Hepatocyte (in vitro differentiated cells): ENCODE measurements at regions not wholly inside any gene's neighbourhood (a gene's known extent, or its start where the extent isn't known, plus 50 kb on each side); places are given as distances from the start of the nearest gene placed in this dataset.

Experiments
- DNase-seq: peaks from one replicate; pipeline ENCODE4 v3.0.0-alpha.2; 2016; ENCODE audit warnings: low spot score
- H2AFZ ChIP-seq: fragments of 200-600 bp; sonication (generic); 2 replicates; pipeline ENCODE4 v1.6.0; 2016; ENCODE audit warnings: antibody characterized with exemption, mild to moderate bottlenecking
- H3K27ac ChIP-seq: fragments of 200-600 bp; sonication (generic); 2 replicates; pipeline ENCODE4 v1.5.1; 2016; ENCODE audit warnings: mild to moderate bottlenecking
- H3K27me3 ChIP-seq: fragments of 200-600 bp; sonication (generic); 2 replicates; pipeline ENCODE4 v1.6.1; 2016
- H3K36me3 ChIP-seq: fragments of 200-600 bp; sonication (generic); replicated peaks from 2 replicates; pipeline ENCODE4 v1.5.1; 2016; ENCODE audit warnings: low read depth; ENCODE audit not compliant: insufficient read depth
- H3K4me1 ChIP-seq: fragments of 200-600 bp; sonication (generic); 2 replicates; pipeline ENCODE4 v1.5.1; 2016; ENCODE audit warnings: mild to moderate bottlenecking, moderate library complexity; ENCODE audit not compliant: insufficient read depth
- H3K4me2 ChIP-seq: fragments of 200-600 bp; sonication (generic); 2 replicates; pipeline ENCODE4 v1.6.0; 2016
- H3K4me3 ChIP-seq: fragments of 200-600 bp; sonication (generic); 2 replicates; pipeline ENCODE4 v1.5.1; 2016; ENCODE audit warnings: mild to moderate bottlenecking
- H3K79me2 ChIP-seq: fragments of 200-600 bp; sonication (generic); 2 replicates; pipeline ENCODE4 v1.6.0; 2017; ENCODE audit warnings: mild to moderate bottlenecking
- H3K9me2 ChIP-seq: fragments of 200-600 bp; sonication (generic); replicated peaks from 2 replicates; pipeline ENCODE4 v1.6.0; 2017; ENCODE audit warnings: mild to moderate bottlenecking; ENCODE audit not compliant: insufficient read depth
- H3K9me3 ChIP-seq: fragments of 200-600 bp; sonication (generic); 2 replicates; pipeline ENCODE4 v1.5.1; 2016; ENCODE audit warnings: low read depth, mild to moderate bottlenecking
- H4K20me1 ChIP-seq: fragments of 200-600 bp; sonication (generic); 2 replicates; pipeline ENCODE4 v1.6.0; 2016; ENCODE audit warnings: mild to moderate bottlenecking; ENCODE audit not compliant: insufficient read depth, poor library complexity, severe bottlenecking
- EZH2 ChIP-seq: fragments of 200-600 bp; sonication (generic); IDR thresholded peaks from 2 replicates; pipeline ENCODE4 v1.6.1; 2016; ENCODE audit warnings: antibody characterized with exemption, mild to moderate bottlenecking, borderline replicate concordance
- EZH2phosphoT487 ChIP-seq: fragments of 200-600 bp; sonication (generic); IDR thresholded peaks from one replicate; pipeline ENCODE4 v1.6.1; 2018; ENCODE audit warnings: antibody characterized with exemption, mild to moderate bottlenecking, low read depth, moderate library complexity; ENCODE audit not compliant: unreplicated experiment, severe bottlenecking
- WGBS: methylation state at CpG from one replicate; pipeline ENCODE4 v1.1.6; 2016; ENCODE audit warnings: low lambda C conversion rate; ENCODE audit errors: missing lambda C conversion rate; 5-methylcytosine and 5-hydroxymethylcytosine counted together
- TF ChIP-seq, protein P1 (sequence below): fragments of 200-600 bp; sonication (generic); IDR thresholded peaks from 2 replicates; pipeline ENCODE4 v1.5.1; 2016; ENCODE audit warnings: antibody characterized with exemption, mild to moderate bottlenecking; ENCODE audit not compliant: poor library complexity

DNA sequence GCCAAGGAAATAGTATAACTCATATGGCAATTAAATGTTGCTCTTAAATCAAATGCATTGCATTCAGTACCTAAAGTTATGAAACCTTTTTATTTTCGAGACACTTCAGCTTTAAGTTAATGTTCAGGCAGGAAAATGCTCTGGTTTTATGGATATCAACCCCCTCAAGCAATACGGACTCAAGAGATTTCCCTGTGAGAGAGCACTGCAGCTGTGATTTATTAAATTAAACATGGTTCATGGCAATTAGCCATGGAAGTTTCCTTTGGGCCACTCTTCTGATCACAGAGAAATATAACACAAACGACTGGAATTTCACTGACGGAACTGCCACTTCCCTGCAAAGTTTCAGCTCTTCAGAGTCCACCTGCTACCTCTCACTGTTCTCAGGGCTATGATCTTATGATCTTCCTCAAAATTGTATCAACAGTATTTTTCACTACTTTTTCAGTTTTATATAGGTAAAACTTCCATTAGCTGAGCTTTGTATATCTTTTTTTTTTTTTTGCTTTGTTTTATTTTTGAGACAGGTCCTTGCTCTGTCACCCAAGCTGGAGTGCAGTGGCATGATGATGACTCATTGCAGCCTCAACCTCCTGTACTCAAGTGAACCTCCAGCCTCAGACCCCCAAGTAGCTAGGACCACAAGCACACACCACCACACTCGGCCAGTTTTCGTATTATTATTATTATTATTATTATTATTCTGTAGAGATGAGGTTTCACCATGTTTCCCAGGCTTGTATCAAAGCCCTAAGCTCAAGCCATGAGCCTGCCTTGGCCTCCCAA, 923.1 kb upstream of the TMPRSS15 start:
- no peak for DNase-seq
- 75% methylated on average over 6 of the region's 6 CpGs for WGBS
- TF ChIP-seq EZH2phosphoT487 (no peak), EZH2 (no peak)
- TF ChIP-seq, protein P1, sequence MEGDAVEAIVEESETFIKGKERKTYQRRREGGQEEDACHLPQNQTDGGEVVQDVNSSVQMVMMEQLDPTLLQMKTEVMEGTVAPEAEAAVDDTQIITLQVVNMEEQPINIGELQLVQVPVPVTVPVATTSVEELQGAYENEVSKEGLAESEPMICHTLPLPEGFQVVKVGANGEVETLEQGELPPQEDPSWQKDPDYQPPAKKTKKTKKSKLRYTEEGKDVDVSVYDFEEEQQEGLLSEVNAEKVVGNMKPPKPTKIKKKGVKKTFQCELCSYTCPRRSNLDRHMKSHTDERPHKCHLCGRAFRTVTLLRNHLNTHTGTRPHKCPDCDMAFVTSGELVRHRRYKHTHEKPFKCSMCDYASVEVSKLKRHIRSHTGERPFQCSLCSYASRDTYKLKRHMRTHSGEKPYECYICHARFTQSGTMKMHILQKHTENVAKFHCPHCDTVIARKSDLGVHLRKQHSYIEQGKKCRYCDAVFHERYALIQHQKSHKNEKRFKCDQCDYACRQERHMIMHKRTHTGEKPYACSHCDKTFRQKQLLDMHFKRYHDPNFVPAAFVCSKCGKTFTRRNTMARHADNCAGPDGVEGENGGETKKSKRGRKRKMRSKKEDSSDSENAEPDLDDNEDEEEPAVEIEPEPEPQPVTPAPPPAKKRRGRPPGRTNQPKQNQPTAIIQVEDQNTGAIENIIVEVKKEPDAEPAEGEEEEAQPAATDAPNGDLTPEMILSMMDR: no peak
- H3K79me2 ChIP-seq: no peaks in the 10 kb centered on the region
- H3K4me2 ChIP-seq: no peak overlapping the region
- no peak overlapping the region for H3K27ac ChIP-seq
- peaks cover 3% of the 10 kb centered on the region for H3K9me3 ChIP-seq
- H3K27me3 ChIP-seq: no peaks in the 10 kb centered on the region
- no peak overlapping the region for H2AFZ ChIP-seq
- no peaks in the 10 kb centered on the region for H3K4me1 ChIP-seq
- H3K4me3 ChIP-seq: no peak overlapping the region
- H4K20me1 ChIP-seq: no peaks in the 10 kb centered on the region
- no peaks in the 10 kb centered on the region for H3K36me3 ChIP-seq
- H3K9me2 ChIP-seq: no peaks in the 10 kb centered on the region

DNA sequence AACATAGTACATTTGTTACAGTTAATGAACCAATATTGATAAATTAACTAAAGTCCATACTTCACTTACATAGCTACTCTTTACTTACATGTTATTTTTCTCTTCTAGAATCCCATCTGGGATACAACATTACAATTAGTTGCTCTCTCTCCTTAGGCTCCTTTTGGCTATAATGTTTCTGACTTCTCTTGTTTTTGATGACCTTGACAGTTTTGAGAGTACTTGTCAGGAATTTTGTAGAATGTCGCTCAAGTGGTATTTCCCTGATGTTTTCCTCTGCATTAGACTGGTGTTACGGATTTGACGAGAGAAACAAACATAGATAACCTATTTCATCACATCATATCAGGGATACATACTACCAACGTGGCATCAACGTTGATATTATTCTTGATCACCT, 925.4 kb upstream of the TMPRSS15 start:
- H3K27ac ChIP-seq: no peak overlapping the region
- H3K9me3 ChIP-seq: peaks cover 5% of the 10 kb centered on the region
- no peaks in the 10 kb centered on the region for H3K36me3 ChIP-seq
- H2AFZ ChIP-seq: no peak overlapping the region
- no peak overlapping the region for H3K4me2 ChIP-seq
- H3K79me2 ChIP-seq: no peaks in the 10 kb centered on the region
- H3K4me1 ChIP-seq: no peaks in the 10 kb centered on the region
- no peaks in the 10 kb centered on the region for H3K9me2 ChIP-seq
- no peaks in the 10 kb centered on the region for H3K27me3 ChIP-seq
- no peak for DNase-seq
- TF ChIP-seq EZH2phosphoT487 (no peak), EZH2 (no peak)
- TF ChIP-seq, protein P1: no peak
- no peak overlapping the region for H3K4me3 ChIP-seq
- H4K20me1 ChIP-seq: no peaks in the 10 kb centered on the region
- 92% methylated on average over 5 of the region's 5 CpGs for WGBS

DNA sequence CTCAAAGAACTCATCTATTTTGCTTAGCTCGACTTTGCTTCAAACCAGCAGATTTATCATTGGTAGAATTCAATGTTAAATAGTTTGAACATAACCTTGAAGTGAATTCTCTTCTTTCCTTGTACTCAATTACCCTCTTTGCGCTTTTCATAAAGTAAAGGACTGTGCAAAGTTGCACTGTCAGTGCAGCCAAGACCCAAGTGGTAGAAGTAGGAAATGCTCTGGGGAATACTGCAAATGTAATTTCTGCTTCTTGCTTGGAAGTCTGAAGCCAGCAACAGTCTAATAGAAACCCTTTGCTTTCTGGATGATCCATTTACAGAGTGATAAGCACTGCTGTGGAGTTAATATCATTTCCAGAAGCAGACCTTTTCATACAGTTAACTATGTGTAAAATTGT, 936.7 kb upstream of the TMPRSS15 start:
- Histone ChIP-seq H3K36me3 (no peaks in the 10 kb centered on the region), H3K27me3 (no peaks in the 10 kb centered on the region), H3K4me2 (no peak overlapping the region), H2AFZ (no peak overlapping the region), H3K4me1 (no peaks in the 10 kb centered on the region), H3K79me2 (no peaks in the 10 kb centered on the region), H3K9me2 (no peaks in the 10 kb centered on the region), H3K4me3 (no peak overlapping the region), H3K9me3 (no peaks in the 10 kb centered on the region), H3K27ac (no peak overlapping the region), H4K20me1 (no peaks in the 10 kb centered on the region)
- no peak for DNase-seq
- 89% methylated on average over 2 of the region's 2 CpGs for WGBS
- TF ChIP-seq EZH2phosphoT487: no peak
- TF ChIP-seq, protein P1: no peak

DNA sequence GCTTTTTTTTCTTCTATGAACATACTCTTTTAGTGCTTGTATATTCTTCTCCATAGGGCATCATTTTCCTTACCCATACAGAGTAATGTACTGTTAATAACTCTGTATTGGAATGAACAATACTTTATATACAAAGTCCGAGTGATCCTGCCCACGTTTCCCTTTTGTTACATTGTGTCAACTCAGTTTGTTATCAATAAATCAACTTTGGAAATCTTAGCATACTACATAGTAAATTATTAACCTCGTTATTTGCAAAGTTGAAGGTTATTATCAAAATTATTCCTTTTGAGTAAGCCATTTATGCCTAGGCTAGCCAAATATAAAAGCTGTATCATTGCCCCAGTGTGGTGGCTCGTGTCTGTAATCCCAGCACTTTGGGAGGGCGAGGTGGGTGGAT, 937.4 kb upstream of the TMPRSS15 start:
- Histone ChIP-seq H3K9me2 (no peaks in the 10 kb centered on the region), H2AFZ (no peak overlapping the region), H3K4me2 (no peak overlapping the region), H3K4me1 (no peaks in the 10 kb centered on the region), H4K20me1 (no peaks in the 10 kb centered on the region), H3K79me2 (no peaks in the 10 kb centered on the region), H3K4me3 (no peak overlapping the region), H3K9me3 (no peaks in the 10 kb centered on the region), H3K27ac (no peak overlapping the region), H3K27me3 (no peaks in the 10 kb centered on the region), H3K36me3 (no peaks in the 10 kb centered on the region)
- TF ChIP-seq, protein P1: no peak
- 78% methylated on average over 5 of the region's 5 CpGs for WGBS
- DNase-seq: no peak
